Thyroid gland (tissue), 4 donors: ENCODE measurements at regions not wholly inside any gene's neighbourhood (a gene's known extent, or its start where the extent isn't known, plus 50 kb on each side); places are given as distances from the start of the nearest gene placed in this dataset.
"Not testable (repeated sequence)": the region's sequence is repeated elsewhere in the genome, so short reads cannot be mapped to it uniquely, and the experiment has no call there.

Experiments used
- DNase-seq, 2 donors: peaks; one replicate each; pipeline ENCODE4 v3.0.0-alpha.2; 2019
- H3K27ac ChIP-seq, 3 donors: fragments of 200-600 bp; sonication (generic); 1 replicate in 2 of 3; 2 replicates in 1 of 3; pipeline ENCODE4 v1.5.1; 2016 to 2019; ENCODE audit warnings: mild to moderate bottlenecking in 1 of 3, moderate library complexity in 1 of 3
- H3K27me3 ChIP-seq: fragments of 200-600 bp; sonication (generic); one replicate; pipeline ENCODE4 v1.5.1; 2019
- H3K36me3 ChIP-seq, 2 donors: fragments of 200-600 bp; sonication (generic); one replicate each; pipeline ENCODE4 v1.5.1; 2016 to 2019
- H3K4me1 ChIP-seq, 2 donors: fragments of 200-600 bp; sonication (generic); one replicate each; pipeline ENCODE4 v1.5.1; 2017 to 2019
- H3K4me3 ChIP-seq, 3 donors: fragments of 200-600 bp; sonication (generic); replicated peaks in 1 of 3; 1 replicate in 2 of 3; 2 replicates in 1 of 3; pipeline ENCODE4 v1.5.1; 2016; ENCODE audit warnings: mild to moderate bottlenecking in 1 of 3
- H3K9me3 ChIP-seq: fragments of 200-600 bp; sonication (generic); one replicate; pipeline ENCODE4 v1.5.1; 2017
- POLR2A ChIP-seq, 2 donors: fragments of 450-650 bp; IDR thresholded peaks; one replicate each; pipeline ENCODE4 v1.6.1; 2017; ENCODE audit warnings: antibody characterized with exemption in 2 of 2, mild to moderate bottlenecking in 2 of 2, moderate library complexity in 1 of 2
- WGBS, 2 donors: methylation state at CpG; one replicate each; pipeline ENCODE4 v1.1.5; 2017; 5-methylcytosine and 5-hydroxymethylcytosine counted together
- intact Hi-C: fragments of 100-400 bp; cut with DNase I; formaldehyde crosslinking; loops from one replicate; pipeline ENCODE4 v1.15.1; 2023
- TF ChIP-seq, protein P1 (sequence below), 6 experiments: fragments of 200-600 bp in 3 of 6; fragments of 450-650 bp in 3 of 6; sonication (generic) in 3 of 6; IDR thresholded peaks; one replicate each; pipeline ENCODE4 v1.5.1; 2016 to 2019; ENCODE audit warnings: antibody characterized with exemption in 6 of 6, mild to moderate bottlenecking in 2 of 6, inconsistent platforms in 1 of 6, moderate library complexity in 1 of 6

DNA sequence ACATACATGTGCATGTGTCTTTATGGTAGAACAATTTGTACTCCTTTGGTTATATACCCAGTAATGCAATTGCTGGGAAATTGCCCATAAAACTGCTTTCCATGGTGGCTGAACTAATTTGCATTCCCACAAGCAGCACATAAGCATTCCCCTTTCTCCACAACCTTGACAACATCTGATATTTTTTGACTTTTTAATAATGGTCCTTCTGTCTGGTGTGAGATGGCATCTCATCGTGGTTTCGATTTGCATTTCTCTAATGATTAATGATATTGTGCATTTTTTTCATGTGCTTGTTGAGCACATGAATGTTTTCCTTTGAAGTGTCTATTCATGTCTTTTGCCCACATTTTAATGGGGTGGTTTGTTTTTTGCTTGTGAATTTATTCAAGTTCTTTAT, 166.0 kb downstream of the TMEM47 start:
- H3K4me3 ChIP-seq, result no peak overlapping the region
- DNase-seq, result no peak
- H3K9me3 ChIP-seq, result no peaks in the 10 kb centered on the region
- TF ChIP-seq, protein P1, sequence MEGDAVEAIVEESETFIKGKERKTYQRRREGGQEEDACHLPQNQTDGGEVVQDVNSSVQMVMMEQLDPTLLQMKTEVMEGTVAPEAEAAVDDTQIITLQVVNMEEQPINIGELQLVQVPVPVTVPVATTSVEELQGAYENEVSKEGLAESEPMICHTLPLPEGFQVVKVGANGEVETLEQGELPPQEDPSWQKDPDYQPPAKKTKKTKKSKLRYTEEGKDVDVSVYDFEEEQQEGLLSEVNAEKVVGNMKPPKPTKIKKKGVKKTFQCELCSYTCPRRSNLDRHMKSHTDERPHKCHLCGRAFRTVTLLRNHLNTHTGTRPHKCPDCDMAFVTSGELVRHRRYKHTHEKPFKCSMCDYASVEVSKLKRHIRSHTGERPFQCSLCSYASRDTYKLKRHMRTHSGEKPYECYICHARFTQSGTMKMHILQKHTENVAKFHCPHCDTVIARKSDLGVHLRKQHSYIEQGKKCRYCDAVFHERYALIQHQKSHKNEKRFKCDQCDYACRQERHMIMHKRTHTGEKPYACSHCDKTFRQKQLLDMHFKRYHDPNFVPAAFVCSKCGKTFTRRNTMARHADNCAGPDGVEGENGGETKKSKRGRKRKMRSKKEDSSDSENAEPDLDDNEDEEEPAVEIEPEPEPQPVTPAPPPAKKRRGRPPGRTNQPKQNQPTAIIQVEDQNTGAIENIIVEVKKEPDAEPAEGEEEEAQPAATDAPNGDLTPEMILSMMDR (IDR thresholded peaks at IDR 0.05), result no peak
- TF ChIP-seq POLR2A (IDR thresholded peaks at IDR 0.05), result no peak
- H3K36me3 ChIP-seq, result no peaks in the 10 kb centered on the region
- intact Hi-C loops, result no loop called here
- no peaks in the 10 kb centered on the region for H3K27me3 ChIP-seq
- no peak overlapping the region for H3K27ac ChIP-seq
- 81 to 93% methylated on average over 2 of the region's 2 CpGs for WGBS, 2 donors
- H3K4me1 ChIP-seq, result no peaks in the 10 kb centered on the region

DNA sequence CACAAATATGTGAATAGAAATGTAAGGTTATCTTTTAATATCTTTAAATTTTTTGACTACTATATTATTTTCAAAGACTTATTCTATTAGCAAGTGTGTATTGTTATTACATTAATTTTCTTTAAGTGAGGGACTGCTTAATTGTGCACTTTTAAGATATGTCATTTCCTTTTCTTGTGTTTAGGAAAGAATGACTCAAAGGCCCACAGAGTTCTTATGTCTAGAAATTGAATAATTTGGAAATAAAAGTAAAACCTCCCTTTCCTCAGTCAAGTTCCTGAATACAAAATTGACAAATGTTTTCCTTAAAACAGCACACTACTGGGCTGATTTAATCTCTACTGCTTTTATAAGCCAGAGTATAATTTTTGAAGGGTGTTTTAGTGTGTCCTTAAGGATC, 169.7 kb downstream of the TMEM47 start:
- TF ChIP-seq, protein P1 (IDR thresholded peaks at IDR 0.05), result no peak
- no peak for TF ChIP-seq POLR2A (IDR thresholded peaks at IDR 0.05)
- H3K4me1 ChIP-seq, result no peaks in the 10 kb centered on the region
- intact Hi-C loops, result no loop called here
- no peak overlapping the region for H3K4me3 ChIP-seq
- no peak for DNase-seq
- no peaks in the 10 kb centered on the region for H3K27me3 ChIP-seq
- H3K36me3 ChIP-seq, result no peaks in the 10 kb centered on the region
- H3K9me3 ChIP-seq, result no peaks in the 10 kb centered on the region
- no peak overlapping the region for H3K27ac ChIP-seq

DNA sequence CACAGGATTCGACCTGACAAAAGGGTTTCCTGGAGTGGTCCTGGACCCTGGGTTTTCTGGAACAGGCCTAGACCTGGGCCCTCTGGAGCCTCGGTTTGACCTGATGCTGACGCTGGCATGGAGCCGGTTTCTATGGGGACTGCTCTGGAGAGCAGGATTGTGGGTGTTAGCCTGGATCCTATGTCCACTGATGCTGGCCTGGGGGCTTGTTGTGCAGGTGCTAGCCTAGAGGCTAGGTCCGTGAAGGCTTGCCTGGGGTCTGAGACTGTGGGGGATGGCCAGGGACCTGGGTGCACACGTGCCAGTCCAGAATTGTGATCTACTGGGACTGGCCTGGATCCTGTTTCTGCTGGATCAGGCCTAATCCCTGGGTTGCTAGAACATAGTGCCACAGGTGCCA, 173.1 kb downstream of the TMEM47 start:
- no CpG with 5 or more reads among the region's 6 CpGs for WGBS, 2 donors
- H3K27ac ChIP-seq, result no peak overlapping the region
- no peak for TF ChIP-seq POLR2A (IDR thresholded peaks at IDR 0.05)
- TF ChIP-seq, protein P1 (IDR thresholded peaks at IDR 0.05), result no peak
- H3K9me3 ChIP-seq, result no peaks in the 10 kb centered on the region
- no peaks in the 10 kb centered on the region for H3K4me1 ChIP-seq
- no peaks in the 10 kb centered on the region for H3K27me3 ChIP-seq
- intact Hi-C loops, result no loop called here
- DNase-seq, result no peak
- H3K36me3 ChIP-seq, result no peaks in the 10 kb centered on the region
- no peak overlapping the region for H3K4me3 ChIP-seq

DNA sequence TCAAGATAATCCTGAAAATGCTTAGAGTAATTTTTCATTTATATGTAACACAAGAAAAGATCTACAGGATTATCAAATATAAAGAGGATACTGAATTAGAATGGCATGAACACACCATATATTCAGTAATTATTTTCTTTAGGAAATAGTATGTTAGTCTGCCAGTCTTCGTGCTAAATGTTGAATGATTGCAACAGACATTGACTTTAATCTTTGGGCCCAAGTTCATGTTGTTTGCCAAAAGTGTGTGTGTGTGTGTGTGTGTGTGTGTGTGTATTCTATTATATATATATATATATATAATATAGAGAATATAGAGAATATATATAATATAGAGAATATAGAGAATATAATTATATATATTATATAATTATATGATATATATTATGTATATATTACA, 186.6 kb downstream of the TMEM47 start:
- intact Hi-C loops, result no loop called here
- DNase-seq, result no peak
- H3K36me3 ChIP-seq, result no peaks in the 10 kb centered on the region
- WGBS, 2 donors, result 78 to 84% methylated on average over 1 of the region's 1 CpG
- no peaks in the 10 kb centered on the region for H3K9me3 ChIP-seq
- no peaks in the 10 kb centered on the region for H3K4me1 ChIP-seq
- H3K4me3 ChIP-seq, result no peak overlapping the region
- TF ChIP-seq, protein P1 (IDR thresholded peaks at IDR 0.05), result no peak
- TF ChIP-seq POLR2A (IDR thresholded peaks at IDR 0.05), result no peak
- H3K27me3 ChIP-seq, result no peaks in the 10 kb centered on the region
- H3K27ac ChIP-seq, result no peak overlapping the region

DNA sequence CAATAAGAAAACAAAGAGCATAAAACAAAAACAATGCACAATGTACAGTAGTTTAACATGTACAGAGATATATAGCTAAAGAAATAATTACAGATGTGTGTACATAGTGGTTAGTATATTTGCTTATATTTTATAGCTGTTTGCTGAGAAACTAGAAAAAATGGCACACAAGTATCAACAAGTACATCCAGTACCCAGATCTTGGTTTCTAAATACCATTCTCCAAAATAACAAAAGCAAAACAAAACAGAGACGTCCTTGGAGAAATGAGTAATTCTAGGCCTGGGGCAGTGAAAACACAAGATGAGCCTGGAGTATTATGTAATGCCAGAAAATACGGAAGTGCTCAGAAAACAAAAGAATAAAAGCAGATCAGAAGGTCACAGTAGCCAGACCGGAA, 189.6 kb downstream of the TMEM47 start:
- no peaks in the 10 kb centered on the region for H3K27me3 ChIP-seq
- no peaks in the 10 kb centered on the region for H3K4me1 ChIP-seq
- TF ChIP-seq, protein P1 (IDR thresholded peaks at IDR 0.05), result no peak
- no peak for TF ChIP-seq POLR2A (IDR thresholded peaks at IDR 0.05)
- WGBS, 2 donors, result 36 to 51% methylated on average over 3 of the region's 3 CpGs
- H3K4me3 ChIP-seq, result no peak overlapping the region
- H3K27ac ChIP-seq, result no peak overlapping the region
- H3K9me3 ChIP-seq, result no peaks in the 10 kb centered on the region
- H3K36me3 ChIP-seq, result no peaks in the 10 kb centered on the region
- intact Hi-C loops, result no loop called here
- DNase-seq, result no peak

DNA sequence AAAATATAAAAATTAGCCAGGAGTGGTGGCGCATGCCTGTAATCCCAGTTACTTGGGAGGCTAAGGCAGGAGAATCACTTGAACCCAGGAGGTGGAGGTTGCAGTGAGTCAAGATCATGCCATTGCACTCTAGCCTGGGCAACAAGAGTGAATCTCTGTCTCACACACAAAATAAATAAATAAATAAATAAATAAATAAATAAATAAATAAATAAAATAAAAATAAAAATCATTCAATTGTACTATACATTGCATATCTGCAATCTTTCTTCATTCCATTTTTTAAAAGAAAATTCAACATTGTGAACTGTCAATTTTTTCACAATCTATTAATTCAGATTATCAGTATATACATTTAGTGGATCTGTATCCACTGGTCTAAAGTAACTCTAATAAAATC, 193.9 kb downstream of the TMEM47 start:
- H3K27me3 ChIP-seq, H3K9me3 ChIP-seq, DNase-seq, H3K27ac ChIP-seq, H3K4me3 ChIP-seq, H3K36me3 ChIP-seq, intact Hi-C loops, H3K4me1 ChIP-seq: not testable (repeated sequence)
- WGBS, 2 donors, result 100% methylated on average over 1 of the region's 1 CpG

DNA sequence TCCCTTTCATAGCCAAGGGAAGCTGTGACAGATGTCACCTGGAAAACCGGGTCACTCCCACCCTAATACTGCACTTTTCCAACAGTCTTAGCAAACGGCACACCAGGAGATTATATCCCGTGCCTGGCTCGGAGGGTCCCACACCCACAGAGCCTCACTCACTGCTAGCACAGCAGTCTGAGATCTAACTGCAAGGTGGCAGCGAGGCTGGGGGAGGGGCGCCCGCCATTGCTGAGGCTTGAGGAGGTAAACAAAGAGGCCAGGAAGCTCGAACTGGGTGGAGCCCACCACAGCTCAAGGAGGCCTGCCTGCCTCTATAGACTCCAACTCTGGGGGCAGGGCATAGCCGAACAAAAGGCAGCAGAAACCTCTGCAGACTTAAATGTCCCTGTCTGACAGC, 199.2 kb downstream of the TMEM47 start:
- H3K9me3 ChIP-seq, H3K4me1 ChIP-seq, DNase-seq, H3K27me3 ChIP-seq, intact Hi-C loops, H3K27ac ChIP-seq, H3K36me3 ChIP-seq, H3K4me3 ChIP-seq: not testable (repeated sequence)
- whole genome bisulfite sequencing, 2 donors, result 98% methylated on average over 7 of the region's 9 CpGs; no CpG with 5 or more reads in 1 of the 2 donors
